HL-60 (cell line): ENCODE measurements at regions not wholly inside any gene's neighbourhood (a gene's known extent, or its start where the extent isn't known, plus 50 kb on each side); places are given as distances from the start of the nearest gene placed in this dataset.

Experiments
- GABPA ChIP-seq: IDR thresholded peaks from 2 replicates; pipeline ENCODE4 v1.6.1; 2012; ENCODE audit warnings: low read depth
- POLR2AphosphoS5 ChIP-seq: IDR thresholded peaks from 2 replicates; pipeline ENCODE4 v1.6.1; 2012; ENCODE audit warnings: low read depth
- TF ChIP-seq, protein P1 (sequence below): IDR thresholded peaks from one replicate; pipeline ENCODE4 v1.5.1; 2011; ENCODE audit warnings: low read length, control low read depth, inconsistent platforms; ENCODE audit not compliant: insufficient read depth
- TF ChIP-seq, protein P2 (sequence below): IDR thresholded peaks from 2 replicates; pipeline ENCODE4 v1.6.1; 2012; ENCODE audit warnings: low read depth; ENCODE audit not compliant: insufficient replicate concordance

DNA sequence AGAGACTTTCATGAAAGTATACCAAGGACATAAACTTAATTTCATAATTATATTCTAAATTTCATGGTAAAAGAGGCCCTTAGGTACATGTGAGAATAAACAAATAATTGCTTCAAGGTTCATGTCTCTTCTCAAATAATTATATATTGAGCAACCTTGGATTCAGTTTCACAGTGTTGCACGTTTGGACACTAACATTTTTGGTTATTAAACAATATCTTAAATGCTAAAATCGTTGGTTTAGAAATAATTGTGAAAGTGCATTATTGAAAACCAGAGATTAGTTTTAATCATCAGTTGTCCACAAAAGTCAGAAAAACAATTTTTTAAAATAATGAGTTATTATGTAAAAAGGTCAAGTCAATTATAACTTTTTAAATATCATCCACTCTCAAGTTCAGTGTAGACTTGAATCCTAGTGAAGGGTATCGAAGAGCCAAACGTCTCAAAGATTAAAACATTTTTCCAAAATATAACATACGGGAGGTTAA, 227.1 kb upstream of the DEFB112 start:
- TF ChIP-seq, protein P1, sequence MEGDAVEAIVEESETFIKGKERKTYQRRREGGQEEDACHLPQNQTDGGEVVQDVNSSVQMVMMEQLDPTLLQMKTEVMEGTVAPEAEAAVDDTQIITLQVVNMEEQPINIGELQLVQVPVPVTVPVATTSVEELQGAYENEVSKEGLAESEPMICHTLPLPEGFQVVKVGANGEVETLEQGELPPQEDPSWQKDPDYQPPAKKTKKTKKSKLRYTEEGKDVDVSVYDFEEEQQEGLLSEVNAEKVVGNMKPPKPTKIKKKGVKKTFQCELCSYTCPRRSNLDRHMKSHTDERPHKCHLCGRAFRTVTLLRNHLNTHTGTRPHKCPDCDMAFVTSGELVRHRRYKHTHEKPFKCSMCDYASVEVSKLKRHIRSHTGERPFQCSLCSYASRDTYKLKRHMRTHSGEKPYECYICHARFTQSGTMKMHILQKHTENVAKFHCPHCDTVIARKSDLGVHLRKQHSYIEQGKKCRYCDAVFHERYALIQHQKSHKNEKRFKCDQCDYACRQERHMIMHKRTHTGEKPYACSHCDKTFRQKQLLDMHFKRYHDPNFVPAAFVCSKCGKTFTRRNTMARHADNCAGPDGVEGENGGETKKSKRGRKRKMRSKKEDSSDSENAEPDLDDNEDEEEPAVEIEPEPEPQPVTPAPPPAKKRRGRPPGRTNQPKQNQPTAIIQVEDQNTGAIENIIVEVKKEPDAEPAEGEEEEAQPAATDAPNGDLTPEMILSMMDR = no peak
- TF ChIP-seq POLR2AphosphoS5 = no peak
- TF ChIP-seq, protein P2, sequence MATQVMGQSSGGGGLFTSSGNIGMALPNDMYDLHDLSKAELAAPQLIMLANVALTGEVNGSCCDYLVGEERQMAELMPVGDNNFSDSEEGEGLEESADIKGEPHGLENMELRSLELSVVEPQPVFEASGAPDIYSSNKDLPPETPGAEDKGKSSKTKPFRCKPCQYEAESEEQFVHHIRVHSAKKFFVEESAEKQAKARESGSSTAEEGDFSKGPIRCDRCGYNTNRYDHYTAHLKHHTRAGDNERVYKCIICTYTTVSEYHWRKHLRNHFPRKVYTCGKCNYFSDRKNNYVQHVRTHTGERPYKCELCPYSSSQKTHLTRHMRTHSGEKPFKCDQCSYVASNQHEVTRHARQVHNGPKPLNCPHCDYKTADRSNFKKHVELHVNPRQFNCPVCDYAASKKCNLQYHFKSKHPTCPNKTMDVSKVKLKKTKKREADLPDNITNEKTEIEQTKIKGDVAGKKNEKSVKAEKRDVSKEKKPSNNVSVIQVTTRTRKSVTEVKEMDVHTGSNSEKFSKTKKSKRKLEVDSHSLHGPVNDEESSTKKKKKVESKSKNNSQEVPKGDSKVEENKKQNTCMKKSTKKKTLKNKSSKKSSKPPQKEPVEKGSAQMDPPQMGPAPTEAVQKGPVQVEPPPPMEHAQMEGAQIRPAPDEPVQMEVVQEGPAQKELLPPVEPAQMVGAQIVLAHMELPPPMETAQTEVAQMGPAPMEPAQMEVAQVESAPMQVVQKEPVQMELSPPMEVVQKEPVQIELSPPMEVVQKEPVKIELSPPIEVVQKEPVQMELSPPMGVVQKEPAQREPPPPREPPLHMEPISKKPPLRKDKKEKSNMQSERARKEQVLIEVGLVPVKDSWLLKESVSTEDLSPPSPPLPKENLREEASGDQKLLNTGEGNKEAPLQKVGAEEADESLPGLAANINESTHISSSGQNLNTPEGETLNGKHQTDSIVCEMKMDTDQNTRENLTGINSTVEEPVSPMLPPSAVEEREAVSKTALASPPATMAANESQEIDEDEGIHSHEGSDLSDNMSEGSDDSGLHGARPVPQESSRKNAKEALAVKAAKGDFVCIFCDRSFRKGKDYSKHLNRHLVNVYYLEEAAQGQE = no peak
- TF ChIP-seq GABPA = no peak
